GM21390 (cell line): ENCODE measurements at regions not wholly inside any gene's neighbourhood (a gene's known extent, or its start where the extent isn't known, plus 50 kb on each side); places are given as distances from the start of the nearest gene placed in this dataset.

Source experiments
- ATAC-seq: cut with Tn5 transposase; IDR thresholded peaks from one replicate; pipeline ENCODE4 v1.9.1; 2021; ENCODE audit not compliant: unreplicated experiment

GRCh38 chr12:74426091-74426490 lies 111.5 kb upstream of the ATXN7L3B start:
- ATAC-seq = no peak

GRCh38 chr12:74429535-74429934 lies 108.1 kb upstream of the ATXN7L3B start:
- no peak for ATAC-seq

- ATAC-seq = no peak
These were observed 105.8 kb upstream of the ATXN7L3B start for GRCh38 chr12:74431801-74432200.

- no peak for ATAC-seq
These were observed 97.2 kb upstream of the ATXN7L3B start for GRCh38 chr12:74440469-74440868.

GRCh38 chr12:74441872-74442271 lies 95.8 kb upstream of the ATXN7L3B start:
- ATAC-seq = no peak

GRCh38 chr12:74446466-74446865 lies 91.2 kb upstream of the ATXN7L3B start:
- ATAC-seq = no peak

GRCh38 chr12:74449872-74450271 lies 87.8 kb upstream of the ATXN7L3B start:
- no peak for ATAC-seq

- ATAC-seq = no peak
These were observed 83.5 kb upstream of the ATXN7L3B start for GRCh38 chr12:74454109-74454508.

- ATAC-seq = no peak
These were observed 82.2 kb upstream of the ATXN7L3B start for GRCh38 chr12:74455429-74455828.

GRCh38 chr12:74456431-74456830 lies 81.2 kb upstream of the ATXN7L3B start:
- ATAC-seq = no peak

GRCh38 chr12:74468401-74468800 lies 69.2 kb upstream of the ATXN7L3B start:
- no peak for ATAC-seq

GRCh38 chr12:74476234-74476633 lies 61.4 kb upstream of the ATXN7L3B start:
- no peak for ATAC-seq

GRCh38 chr12:74481078-74481477 lies 56.6 kb upstream of the ATXN7L3B start:
- no peak for ATAC-seq

- ATAC-seq = no peak
These were observed 55.5 kb upstream of the ATXN7L3B start for GRCh38 chr12:74482115-74482514.

- no peak for ATAC-seq
These were observed 54.6 kb upstream of the ATXN7L3B start for GRCh38 chr12:74483057-74483456.
